ENCODE measurements at regions not wholly inside any gene's neighbourhood (a gene's known extent, or its start where the extent isn't known, plus 50 kb on each side); places are given as distances from the start of the nearest gene placed in this dataset.

GRCh38 chr5:54607006-54607405 lies 89.4 kb downstream of the SNX18 start:
- no peak overlapping the region for H3K9ac ChIP-seq (ENCODE audit: insufficient read depth, low read length, poor library complexity, severe bottlenecking)
- peaks cover 0 to 7% (median 4%) of the 10 kb centered on the region in 7 donors for H3K9me3 Mint-ChIP-seq
- intact Hi-C loops (cut with micrococcal nuclease), result no loop called here
- H3K27me3 Mint-ChIP-seq (ENCODE audit: low read depth in 3 of 3), result no peaks in the 10 kb centered on the region
- H3K4me1 Mint-ChIP-seq, result peaks cover 60% of the 10 kb centered on the region
- no peaks in the 10 kb centered on the region for H3K9me3 ChIP-seq (replicated peaks in 1 of 2; ENCODE audit: control insufficient read depth in 1 of 2, insufficient read depth in 1 of 2, low read length in 2 of 2)
- H3K4me1 ChIP-seq (ENCODE audit: control insufficient read depth in 1 of 2, insufficient read depth in 2 of 2, low read length in 2 of 2), result peaks cover 55 to 60% of the 10 kb centered on the region in 2 donors
- peak overlapping the region in 1 of 7 donors; percentile 75 for H3K27ac Mint-ChIP-seq
- H4K20me1 ChIP-seq (ENCODE audit: insufficient read depth, low read length), result no peaks in the 10 kb centered on the region
- 71% methylated on average over 1 of the region's 3 CpGs for WGBS (ENCODE audit: insufficient coverage)
- no peaks in the 10 kb centered on the region for H3K27me3 ChIP-seq (ENCODE audit: control insufficient read depth in 2 of 2, insufficient read depth in 2 of 2, low read length in 2 of 2)
- no peak overlapping the region for H3K4me3 Mint-ChIP-seq
- no peak overlapping the region for H2AFZ ChIP-seq (ENCODE audit: insufficient read depth, low read depth, low read length, poor library complexity, severe bottlenecking)
- H3K4me2 ChIP-seq (replicated peaks; ENCODE audit: extremely low read depth, low read length, poor library complexity, severe bottlenecking), result no peak overlapping the region
- H3K27ac ChIP-seq (ENCODE audit: low read depth in 1 of 2, low read length in 2 of 2), result no peak overlapping the region
- H3K36me3 ChIP-seq (replicated peaks in 1 of 2; ENCODE audit: control insufficient read depth in 1 of 2, insufficient read depth in 2 of 2, low read length in 2 of 2), result no peaks in the 10 kb centered on the region
- no peak for DNase-seq
- no peak overlapping the region for H3K4me3 ChIP-seq (replicated peaks in 1 of 3; ENCODE audit: low read depth in 2 of 3, low read length in 3 of 3)
- H3K79me2 ChIP-seq (ENCODE audit: insufficient read depth, low read length), result no peaks in the 10 kb centered on the region
- peaks cover 0 to 5% of the 10 kb centered on the region in 2 donors for H3K36me3 Mint-ChIP-seq
- no peak for TF ChIP-seq CTCF (IDR thresholded peaks at IDR 0.05)

GRCh38 chr5:54603372-54603771 lies 85.8 kb downstream of the SNX18 start:
- Histone ChIP-seq H3K9ac (ENCODE audit: insufficient read depth, low read length, poor library complexity, severe bottlenecking) (no peak overlapping the region), H3K9me3 (replicated peaks in 1 of 2; ENCODE audit: control insufficient read depth in 1 of 2, insufficient read depth in 1 of 2, low read length in 2 of 2) (no peaks in the 10 kb centered on the region), H2AFZ (ENCODE audit: insufficient read depth, low read depth, low read length, poor library complexity, severe bottlenecking) (no peak overlapping the region), H3K36me3 (replicated peaks in 1 of 2; ENCODE audit: control insufficient read depth in 1 of 2, insufficient read depth in 2 of 2, low read length in 2 of 2) (no peaks in the 10 kb centered on the region), H3K79me2 (ENCODE audit: insufficient read depth, low read length) (no peaks in the 10 kb centered on the region), H3K4me1 (ENCODE audit: control insufficient read depth in 1 of 2, insufficient read depth in 2 of 2, low read length in 2 of 2) (peaks cover 34 to 37% of the 10 kb centered on the region in 2 donors), H3K4me3 (replicated peaks in 1 of 3; ENCODE audit: low read depth in 2 of 3, low read length in 3 of 3) (no peak overlapping the region), H3K27ac (ENCODE audit: low read depth in 1 of 2, low read length in 2 of 2) (no peak overlapping the region), H3K27me3 (ENCODE audit: control insufficient read depth in 2 of 2, insufficient read depth in 2 of 2, low read length in 2 of 2) (no peaks in the 10 kb centered on the region), H4K20me1 (ENCODE audit: insufficient read depth, low read length) (no peaks in the 10 kb centered on the region), H3K4me2 (replicated peaks; ENCODE audit: extremely low read depth, low read length, poor library complexity, severe bottlenecking) (no peak overlapping the region)
- intact Hi-C loops (cut with micrococcal nuclease), result no loop called here
- H3K9me3 Mint-ChIP-seq, result peaks cover 0 to 2% (median 0%) of the 10 kb centered on the region in 7 donors
- H3K4me3 Mint-ChIP-seq, result no peak overlapping the region
- no peak for TF ChIP-seq CTCF (IDR thresholded peaks at IDR 0.05)
- H3K27me3 Mint-ChIP-seq (ENCODE audit: low read depth in 3 of 3), result no peaks in the 10 kb centered on the region
- DNase-seq, result no peak
- H3K36me3 Mint-ChIP-seq, result peaks cover 0 to 4% of the 10 kb centered on the region in 2 donors
- WGBS (ENCODE audit: insufficient coverage), result no CpG with 5 or more reads among the region's 1 CpG
- H3K27ac Mint-ChIP-seq, result no peak overlapping the region
- H3K4me1 Mint-ChIP-seq, result peaks cover 43% of the 10 kb centered on the region
